SU-DHL-6 (cell line): ENCODE measurements at regions not wholly inside any gene's neighbourhood (a gene's known extent, or its start where the extent isn't known, plus 50 kb on each side); places are given as distances from the start of the nearest gene placed in this dataset.

Experiments used
- CTCF ChIP-seq: fragments of 200-600 bp; sonication (generic); IDR thresholded peaks from one replicate; pipeline ENCODE4 v1.5.1; 2017; ENCODE audit warnings: antibody characterized with exemption, mild to moderate bottlenecking, low read length, moderate library complexity; ENCODE audit not compliant: insufficient read depth, poor library complexity, severe bottlenecking
- EZH2phosphoT487 ChIP-seq: fragments of 200-600 bp; sonication (generic), shearing (Covaris generic); conservative IDR thresholded peaks from 2 replicates; pipeline ENCODE4 v1.6.1; 2018; ENCODE audit warnings: mild to moderate bottlenecking, antibody characterized with exemption, low read length, moderate library complexity, mixed read lengths

- TF ChIP-seq CTCF (no peak), EZH2phosphoT487 (no peak)
These were observed 58.5 kb upstream of the HIF1A start for GRCh38 chr14:61636779-61637178.
